ENCODE measurements at regions not wholly inside any gene's neighbourhood (a gene's known extent, or its start where the extent isn't known, plus 50 kb on each side); places are given as distances from the start of the nearest gene placed in this dataset.
"Not testable (repeated sequence)": the region's sequence is repeated elsewhere in the genome, so short reads cannot be mapped to it uniquely, and the experiment has no call there.

DNA sequence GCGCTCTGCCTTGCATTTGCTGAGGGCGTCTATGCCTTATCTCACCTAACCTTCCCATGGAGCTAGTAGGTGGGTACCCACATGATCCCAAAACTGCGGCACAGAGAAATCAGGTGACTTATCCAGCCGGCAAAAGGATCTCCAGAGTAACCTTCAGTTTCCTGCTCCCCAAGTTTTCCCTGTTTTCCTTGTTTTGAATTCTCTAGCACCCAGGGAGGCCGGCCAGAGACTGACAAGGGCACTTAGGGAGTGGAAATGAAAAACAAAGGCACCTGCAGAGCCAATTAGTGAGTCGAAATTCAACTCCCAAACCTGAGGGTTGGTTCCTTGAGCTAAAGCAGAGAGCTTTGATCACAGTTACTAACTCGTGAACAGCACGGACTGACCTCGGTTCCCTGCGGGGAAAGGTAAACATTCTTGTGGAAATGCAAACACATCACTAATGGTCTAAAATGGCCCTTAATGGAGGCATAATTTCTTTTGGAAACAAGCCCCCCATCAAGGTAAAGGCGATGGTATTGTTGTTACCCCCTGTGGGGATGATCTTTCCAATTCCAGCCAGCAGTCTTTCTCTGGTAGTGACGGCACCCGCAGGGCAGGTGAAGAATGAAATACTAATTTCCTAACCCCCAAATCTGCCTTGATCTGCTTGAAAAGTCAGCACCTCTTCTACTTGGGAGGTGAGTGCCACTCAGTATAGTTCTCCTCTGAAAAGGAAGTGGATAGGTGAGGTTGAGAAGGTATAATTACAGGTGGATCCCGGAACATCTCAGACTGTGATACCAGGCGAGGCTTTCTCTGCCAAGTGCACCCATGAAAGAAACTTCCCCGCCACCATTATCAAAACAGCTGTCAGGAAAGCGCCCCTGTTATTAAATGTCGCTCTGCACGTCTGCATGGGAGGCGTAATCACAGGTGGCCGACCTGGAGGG is 365.6 kb upstream of the AUTS2 start:
- DNase-seq (ENCODE audit: low spot score): no peak

DNA sequence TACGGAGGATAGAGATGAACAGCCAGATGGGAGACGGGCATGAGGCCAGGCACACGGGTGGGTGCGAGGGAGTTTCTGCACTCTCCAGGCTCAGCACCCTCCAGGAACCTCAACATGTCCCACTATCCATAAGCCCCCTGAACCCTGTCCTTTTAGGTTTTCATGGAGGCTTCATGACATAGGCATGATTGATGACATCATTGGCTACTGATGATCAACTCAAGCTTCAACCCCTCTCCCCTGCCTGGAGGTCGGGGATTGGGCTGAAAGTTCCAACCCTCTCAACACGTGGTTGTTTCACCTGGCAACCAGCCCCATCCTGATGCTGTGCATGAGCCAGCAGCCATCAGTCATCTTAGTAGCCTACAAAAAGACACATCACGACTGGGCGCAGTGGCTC is 360.7 kb upstream of the AUTS2 start:
- no peak for DNase-seq (ENCODE audit: low spot score)

DNA sequence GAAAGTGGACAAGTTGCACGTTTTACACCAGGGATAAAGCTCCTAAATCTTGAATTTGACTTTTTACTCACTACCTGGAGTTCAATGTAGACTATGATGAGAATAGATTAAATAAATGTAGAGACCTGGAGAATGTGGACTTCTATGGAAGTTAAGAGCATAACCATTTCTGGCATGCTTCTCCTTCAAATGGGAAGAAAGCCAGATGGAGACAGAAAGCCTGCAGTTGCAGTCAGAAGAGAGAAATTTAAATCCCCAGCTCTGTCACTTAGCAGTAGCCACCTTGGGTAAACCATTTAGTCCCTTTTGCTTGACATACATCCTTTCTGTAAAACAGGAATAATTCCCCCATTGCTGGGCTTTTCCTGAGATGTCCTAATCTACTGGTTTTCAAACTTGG is 355.3 kb upstream of the AUTS2 start:
- DNase-seq (ENCODE audit: low spot score): no peak

- no peak for DNase-seq (ENCODE audit: low spot score)
Measured at GRCh38 chr7:69244701-69245100, 353.6 kb upstream of the AUTS2 start.

DNA sequence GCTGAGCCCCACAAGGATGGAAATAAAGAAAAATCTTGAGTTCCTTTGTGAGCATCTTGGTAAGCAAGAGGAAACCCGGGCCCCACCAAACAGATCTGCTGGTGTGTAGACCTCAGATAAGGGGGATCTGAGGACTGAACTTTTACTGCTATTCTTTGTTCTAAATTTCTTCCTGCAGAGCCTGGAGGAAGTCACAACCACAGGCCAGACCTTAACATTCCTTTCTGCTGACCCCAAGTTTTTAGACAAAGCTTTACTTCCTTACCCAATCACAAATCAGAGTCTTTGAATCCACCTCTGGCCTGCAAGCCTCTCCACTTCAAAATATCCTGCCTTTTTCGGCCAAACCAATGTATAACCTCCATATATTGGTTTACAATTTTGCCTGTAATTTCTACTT is 352.6 kb upstream of the AUTS2 start:
- DNase-seq (ENCODE audit: low spot score): no peak

DNA sequence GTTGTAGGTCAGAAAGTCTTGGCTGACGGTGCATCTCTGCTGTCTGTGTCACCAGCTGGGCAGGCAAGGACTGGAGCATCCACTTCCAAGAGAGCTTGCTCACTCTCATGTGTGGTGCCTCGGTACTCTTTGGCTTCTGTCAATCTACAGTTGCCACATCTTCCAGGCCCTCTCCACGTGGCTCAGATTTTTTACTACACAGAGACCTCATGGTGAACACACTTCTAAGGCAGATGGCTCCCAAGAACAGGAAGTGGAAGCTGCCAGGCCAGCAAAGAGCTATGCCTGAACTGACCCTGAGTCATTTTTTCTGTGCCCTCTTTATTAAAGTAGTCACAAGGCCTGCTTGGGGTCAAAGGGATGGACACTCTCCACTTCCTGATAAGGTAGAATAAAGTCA is 351.5 kb upstream of the AUTS2 start:
- no peak for DNase-seq (ENCODE audit: low spot score)

DNA sequence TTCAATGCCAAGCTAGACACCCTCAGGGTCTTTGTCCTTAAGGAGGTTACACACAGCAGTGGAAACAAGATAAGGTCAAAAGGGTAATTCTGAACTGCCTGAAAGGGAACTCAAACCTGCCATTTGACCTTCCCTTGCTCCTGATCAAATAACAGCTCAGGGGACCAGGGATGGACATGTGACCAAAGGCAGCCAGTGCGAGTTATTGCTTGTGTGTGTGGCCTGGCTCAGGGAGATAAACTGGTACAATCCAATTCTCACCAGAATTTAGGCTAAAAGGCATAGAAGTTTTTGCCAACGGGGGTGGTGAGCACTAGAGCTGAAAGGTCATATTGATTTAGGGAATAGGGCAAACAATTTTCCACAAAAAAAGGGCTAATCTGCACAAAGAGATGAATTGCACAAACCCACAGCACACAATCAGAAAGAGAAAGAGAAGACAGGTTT is 349.9 kb upstream of the AUTS2 start:
- not testable (repeated sequence) for DNase-seq (ENCODE audit: low spot score)

DNA sequence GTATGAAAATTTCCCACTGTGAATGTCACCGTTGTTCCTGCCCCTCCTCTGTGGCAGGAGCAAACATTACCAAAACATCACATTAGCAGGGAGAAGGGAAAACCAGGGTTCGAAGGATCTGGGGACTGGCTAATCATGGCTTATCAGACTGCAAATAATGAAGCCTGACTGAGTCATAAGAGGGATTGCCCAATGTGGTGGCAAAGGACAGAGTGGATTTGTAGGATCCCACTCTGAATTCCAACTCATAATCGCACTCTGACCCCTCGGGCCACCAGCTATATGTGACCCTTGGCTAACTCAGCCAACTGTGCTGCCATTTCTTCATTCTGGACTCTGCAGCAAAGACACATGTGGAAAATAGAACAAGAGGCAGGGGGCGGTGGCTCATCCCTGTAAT is 347.3 kb upstream of the AUTS2 start:
- no peak for DNase-seq (ENCODE audit: low spot score)

GRCh38 chr7:69254643-69255042 is 343.6 kb upstream of the AUTS2 start:
- DNase-seq (ENCODE audit: low spot score): no peak

GRCh38 chr7:69256634-69257081 is 341.6 kb upstream of the AUTS2 start:
- DNase-seq (ENCODE audit: low spot score): no peak

GRCh38 chr7:69257592-69257991 is 340.7 kb upstream of the AUTS2 start:
- DNase-seq (ENCODE audit: low spot score): no peak

DNA sequence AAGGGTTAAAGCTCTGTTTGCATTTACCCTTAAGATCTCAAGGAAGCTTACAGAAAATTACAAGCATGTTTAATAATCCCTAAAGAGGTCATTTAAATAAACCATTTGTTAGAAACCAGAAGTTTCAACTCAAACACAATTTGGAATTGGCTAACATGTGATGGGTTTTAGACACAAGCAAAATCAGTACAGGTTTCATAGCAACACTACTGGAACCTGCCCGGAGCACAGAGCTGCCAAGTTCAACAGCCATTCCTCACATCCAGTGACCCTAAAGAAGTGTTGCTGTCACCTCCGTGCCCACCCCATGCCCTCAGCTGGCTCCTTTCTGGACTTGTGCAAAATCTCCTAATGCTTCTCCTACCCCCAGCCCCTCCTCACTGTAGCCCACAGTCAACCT is 338.8 kb upstream of the AUTS2 start:
- DNase-seq (ENCODE audit: low spot score): no peak

DNA sequence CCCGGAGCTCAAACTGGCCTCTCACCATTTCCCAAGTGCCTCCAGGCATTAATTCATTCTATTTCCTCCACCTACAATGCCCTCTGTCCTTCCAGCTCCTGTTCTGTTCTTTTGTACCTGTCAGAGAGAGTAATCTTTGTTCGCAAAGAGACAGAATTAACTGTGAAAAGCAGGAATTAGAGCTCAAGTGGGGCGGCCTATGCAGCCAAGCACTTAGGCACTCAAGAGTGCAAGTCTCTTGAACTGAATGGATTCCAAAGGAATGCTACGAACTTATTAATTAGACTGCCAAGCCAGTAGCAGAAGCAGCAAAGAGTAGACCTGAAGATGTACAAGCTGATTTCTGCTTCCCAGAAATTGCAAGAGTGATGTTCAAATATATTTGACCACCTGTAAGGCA is 338.3 kb upstream of the AUTS2 start:
- DNase-seq (ENCODE audit: low spot score): no peak

GRCh38 chr7:69263550-69263949 is 334.7 kb upstream of the AUTS2 start:
- no peak for DNase-seq (ENCODE audit: low spot score)

- DNase-seq (ENCODE audit: low spot score): no peak
Measured at GRCh38 chr7:69269806-69270205, 328.5 kb upstream of the AUTS2 start.

DNA sequence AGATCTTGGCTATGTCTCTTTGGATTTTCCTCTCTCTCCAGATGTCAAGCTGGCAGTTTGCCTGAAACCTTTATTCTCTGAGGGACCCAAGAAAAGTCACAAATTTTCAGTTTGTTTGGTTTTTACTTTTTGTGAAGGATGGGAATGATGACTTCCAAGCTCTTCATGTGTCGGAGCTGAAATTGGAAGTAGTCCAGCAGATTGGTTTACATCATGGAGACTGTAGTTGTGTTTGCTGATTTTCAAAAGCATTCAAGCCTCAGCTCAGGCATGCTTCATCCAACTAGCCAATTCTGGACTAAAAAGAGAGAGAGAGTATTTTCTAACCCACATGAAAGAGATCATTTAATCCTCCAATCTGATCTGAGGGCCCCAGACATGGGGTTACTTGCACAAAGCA is 326.2 kb upstream of the AUTS2 start:
- no peak for DNase-seq (ENCODE audit: low spot score)

DNA sequence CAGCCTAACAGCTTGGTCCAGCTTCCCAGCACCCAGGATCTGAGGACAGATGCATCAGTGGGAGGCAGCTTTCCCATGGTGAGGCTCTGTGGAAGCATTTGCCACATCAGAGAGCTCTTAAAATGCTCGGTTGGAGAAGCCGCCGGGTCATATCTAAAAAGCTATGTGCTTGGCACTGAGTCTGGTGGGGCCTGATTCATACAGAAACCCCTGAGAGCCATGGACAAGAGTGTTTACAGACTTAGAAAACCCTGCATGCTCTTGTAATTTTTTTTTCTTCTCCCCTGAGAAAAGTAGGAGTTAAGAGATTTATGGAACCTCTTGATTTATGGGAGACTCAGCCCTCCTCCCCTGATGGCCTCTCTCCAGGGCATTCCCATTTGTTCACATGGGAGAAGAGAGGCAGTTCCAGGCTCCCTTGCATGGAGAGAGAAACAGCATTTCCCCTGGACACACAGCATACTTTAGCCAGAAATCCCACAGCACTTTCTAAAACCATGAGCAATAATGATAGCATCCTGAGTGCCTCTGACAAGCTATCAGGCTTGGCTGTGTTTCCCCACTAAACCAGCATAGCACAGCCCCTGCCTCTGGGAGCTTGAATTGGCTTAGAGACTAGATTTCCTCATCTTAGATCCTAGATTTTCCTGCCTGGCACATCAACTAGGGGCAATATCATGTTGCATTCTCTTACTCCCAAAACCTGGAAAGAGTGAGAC is 322.1 kb upstream of the AUTS2 start:
- no peak for DNase-seq (ENCODE audit: low spot score)

GRCh38 chr7:69277366-69277765 is 320.9 kb upstream of the AUTS2 start:
- no peak for DNase-seq (ENCODE audit: low spot score)

- DNase-seq (ENCODE audit: low spot score): no peak
Measured at GRCh38 chr7:69282946-69283345, 315.3 kb upstream of the AUTS2 start.

DNA sequence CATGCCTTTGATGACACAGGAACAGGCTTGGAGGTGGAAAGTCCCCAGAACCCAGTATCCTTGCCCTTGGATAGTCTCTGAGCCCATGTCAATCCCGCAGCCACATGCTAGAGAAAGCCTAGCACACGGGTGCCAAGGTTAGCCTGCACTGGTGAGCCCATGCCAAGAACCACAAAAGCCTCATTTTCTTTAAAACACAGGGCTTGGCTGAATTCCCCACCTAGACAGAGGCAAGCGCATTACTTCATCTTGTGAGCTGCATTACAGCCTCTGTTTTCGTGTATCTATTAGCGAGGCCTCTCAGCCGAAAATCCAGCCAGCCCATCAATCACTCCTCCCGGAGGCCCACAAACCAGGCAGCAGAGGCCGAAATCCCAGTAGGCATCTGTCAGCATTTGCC is 314.9 kb upstream of the AUTS2 start:
- no peak for DNase-seq (ENCODE audit: low spot score)

DNA sequence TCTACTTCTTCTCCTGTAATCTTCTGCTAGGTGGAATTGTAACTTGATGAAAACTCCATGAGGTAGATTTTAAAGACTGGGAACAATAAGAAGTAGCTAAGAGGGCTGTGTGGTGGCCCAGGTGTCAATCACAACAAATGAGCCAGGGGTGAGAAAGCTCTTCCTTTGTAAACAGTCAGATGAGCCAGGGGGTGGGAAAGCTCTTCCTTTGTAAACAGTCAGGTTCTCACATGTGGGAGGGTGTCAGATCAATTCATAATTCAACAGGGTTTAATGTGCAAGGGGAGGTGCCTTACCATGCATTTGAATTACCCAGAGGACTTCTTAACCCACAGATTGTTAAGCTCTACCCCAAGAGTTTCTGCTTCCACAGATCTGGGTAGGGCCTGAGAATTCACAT is 312.4 kb upstream of the AUTS2 start:
- no peak for DNase-seq (ENCODE audit: low spot score)

DNA sequence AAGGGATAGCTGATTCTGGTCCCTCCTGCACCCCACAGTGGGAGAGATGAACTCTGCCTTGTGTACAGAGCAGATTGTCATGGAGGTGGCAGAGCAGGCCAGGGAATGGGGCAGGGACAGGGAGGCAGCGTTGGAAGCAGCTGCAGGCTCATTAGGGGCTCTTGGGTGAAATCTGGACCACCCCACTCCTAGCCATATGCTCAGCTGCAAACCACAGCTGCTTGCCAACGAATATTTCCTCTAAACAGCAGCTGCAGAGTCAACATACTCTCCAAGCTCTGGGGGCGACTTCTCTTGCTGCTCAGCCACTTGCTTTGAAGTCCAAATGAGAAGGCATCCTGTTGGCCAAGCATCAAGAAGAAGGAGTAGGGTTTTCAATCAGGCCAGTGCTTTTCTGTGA is 302.3 kb upstream of the AUTS2 start:
- no peak for DNase-seq (ENCODE audit: low spot score)

DNA sequence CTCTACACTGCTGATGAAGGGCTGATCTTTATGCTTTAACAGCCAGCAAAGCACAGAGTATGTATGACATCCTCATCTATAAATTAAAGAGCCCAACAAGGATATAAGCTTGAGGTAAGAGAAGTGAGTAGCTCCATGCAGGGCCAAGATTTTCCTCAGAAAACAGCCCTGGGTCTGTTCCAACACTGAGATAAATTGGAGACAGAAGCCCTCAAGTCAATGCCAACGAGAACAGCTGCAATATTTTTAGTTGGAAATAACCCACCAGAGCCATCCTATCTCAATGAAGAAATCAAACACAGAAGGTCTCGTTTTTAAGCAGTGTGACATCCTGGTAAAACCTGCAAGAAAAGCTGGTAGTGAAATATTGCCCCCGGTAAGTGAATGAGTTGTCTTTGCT is 297.0 kb upstream of the AUTS2 start:
- DNase-seq (ENCODE audit: low spot score): no peak

All from hematopoietic multipotent progenitor cell treated with erythropoietin and hydrocortisone succinate and interleukin-3 and kit ligand, for 17 days (in vitro differentiated cells).